Peyer's patch (tissue), 4 donors: ENCODE measurements at regions not wholly inside any gene's neighbourhood (a gene's known extent, or its start where the extent isn't known, plus 50 kb on each side); places are given as distances from the start of the nearest gene placed in this dataset.

Experiments
- CTCF ChIP-seq, 6 experiments: fragments of 450-650 bp in 4 of 6; fragments of 200-600 bp in 2 of 6; sonication (generic) in 1 of 6; IDR thresholded peaks; one replicate each; pipeline ENCODE4 v1.5.1; 2017 to 2019; ENCODE audit warnings: antibody characterized with exemption in 6 of 6, mild to moderate bottlenecking in 3 of 6, moderate library complexity in 1 of 6
- POLR2A ChIP-seq, 2 donors: fragments of 450-650 bp; IDR thresholded peaks; one replicate each; pipeline ENCODE4 v1.5.1; 2017; ENCODE audit warnings: antibody characterized with exemption in 2 of 2, mild to moderate bottlenecking in 2 of 2, moderate library complexity in 2 of 2

GRCh38 chr13:77389625-77390000 is 62.7 kb upstream of the MYCBP2 start:
- TF ChIP-seq POLR2A (IDR thresholded peaks at IDR 0.05), result no peak
- no peak for TF ChIP-seq CTCF (IDR thresholded peaks at IDR 0.05)
